NCI-H187 treated with DMSO at 0.1 percent for 48 hours (cell line): ENCODE measurements at regions not wholly inside any gene's neighbourhood (a gene's known extent, or its start where the extent isn't known, plus 50 kb on each side); places are given as distances from the start of the nearest gene placed in this dataset.

ENCODE experiments used
- DNase-seq: peaks from one replicate; lab custom pipeline; 2025; lab: John Stamatoyannopoulos, UW

DNA sequence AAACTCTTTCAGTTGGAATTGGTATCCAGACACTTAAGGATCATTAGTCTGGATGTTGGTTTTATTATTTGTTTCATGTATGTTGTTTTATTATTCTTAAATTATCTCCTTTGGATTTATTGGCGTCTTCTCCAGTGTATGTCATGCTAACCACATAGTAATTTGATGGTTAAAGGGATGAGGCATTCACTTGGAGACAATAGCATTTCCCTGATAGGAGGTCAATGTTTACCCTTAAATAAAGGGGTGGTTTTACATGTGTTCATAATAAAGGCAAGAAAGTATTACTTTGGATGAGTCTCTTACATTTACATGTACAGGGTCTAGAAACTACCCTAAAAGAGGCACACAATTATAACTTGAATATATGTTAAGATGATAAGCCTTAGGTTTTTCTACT is 51.2 kb upstream of the RNF144B start:
- DNase-seq, result no peak

DNA sequence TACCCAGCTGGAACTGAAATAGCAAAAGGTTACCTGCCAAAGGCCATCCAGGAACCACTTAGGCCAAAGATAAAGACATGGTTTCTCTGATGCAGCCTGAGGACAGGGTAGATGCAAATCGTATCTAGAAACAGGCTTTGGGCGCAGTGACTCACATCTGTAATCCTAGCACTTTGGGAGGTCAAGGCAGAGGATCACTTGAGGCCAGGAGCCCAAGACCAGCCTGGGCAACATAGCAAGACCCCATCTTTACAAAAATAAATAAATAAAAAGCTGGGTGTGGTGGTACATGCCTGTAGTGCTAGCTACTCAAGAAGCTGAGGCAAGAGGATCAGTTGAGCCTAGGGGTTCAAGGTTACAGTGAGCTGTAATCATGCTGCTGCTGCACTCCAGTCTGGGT is 52.9 kb upstream of the RNF144B start:
- no peak for DNase-seq

DNA sequence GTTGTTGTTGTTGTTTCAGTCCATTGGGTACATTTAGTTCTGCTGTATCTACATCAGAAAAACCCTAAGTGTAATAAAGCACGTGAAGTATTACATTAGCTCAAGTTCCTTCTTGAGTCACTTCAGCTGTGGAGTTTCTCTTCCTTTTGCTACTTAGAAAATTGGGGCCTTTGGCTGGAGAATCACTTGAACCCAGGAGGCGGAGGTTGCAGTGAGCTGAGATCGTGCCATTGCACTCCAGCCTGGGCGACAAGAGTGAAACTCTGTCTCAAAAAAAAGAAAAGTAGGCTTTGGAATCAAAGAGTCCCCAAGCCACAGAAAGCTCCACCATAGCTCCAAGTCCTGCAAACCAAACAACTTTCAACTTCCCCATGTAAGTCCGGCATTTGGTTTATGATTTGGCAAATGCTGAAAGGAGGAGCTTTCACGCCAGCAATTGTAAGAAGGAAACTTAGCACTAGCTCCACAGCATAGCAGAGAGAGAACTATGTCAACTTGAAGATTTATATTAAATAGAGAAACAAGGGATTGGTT is 56.5 kb upstream of the RNF144B start:
- no peak for DNase-seq

DNA sequence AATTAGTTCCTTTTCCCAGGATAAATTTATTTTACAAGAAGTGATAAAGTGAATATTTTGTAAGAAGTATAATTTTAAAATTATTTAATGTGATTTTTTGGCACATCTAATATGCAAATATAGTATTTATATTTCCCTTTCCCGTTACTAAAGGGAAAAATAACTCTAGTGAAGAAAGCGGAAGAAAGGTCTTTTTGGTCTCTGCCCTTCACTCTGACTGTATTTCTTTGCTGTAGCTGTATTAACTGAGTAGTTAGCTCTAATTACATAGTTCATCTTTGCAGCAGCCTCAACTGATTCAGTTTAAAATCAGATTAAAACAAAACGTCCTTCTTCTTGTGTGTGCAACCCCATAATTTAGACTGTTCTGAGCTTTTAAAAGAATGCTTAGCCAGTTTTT is 57.4 kb upstream of the RNF144B start:
- no peak for DNase-seq

DNA sequence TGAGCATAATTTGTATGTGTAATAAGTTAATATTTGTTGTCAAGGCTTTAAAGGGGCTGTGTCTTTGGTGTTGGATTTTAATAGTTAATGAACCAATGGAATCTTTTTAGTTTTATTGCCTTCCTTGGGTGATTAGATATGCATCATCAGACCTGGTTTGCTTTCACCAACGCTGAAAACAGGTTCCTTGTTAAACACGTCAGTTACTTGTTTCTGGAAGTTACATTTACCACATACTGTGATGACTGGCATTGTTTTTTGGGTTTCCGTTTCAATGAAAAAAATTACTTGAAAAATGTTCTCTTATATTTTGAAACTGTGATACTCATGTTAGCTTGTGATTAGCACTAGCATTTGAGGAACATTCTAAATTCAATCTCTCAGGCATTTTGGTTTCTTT is 58.6 kb upstream of the RNF144B start:
- DNase-seq, result no peak

DNA sequence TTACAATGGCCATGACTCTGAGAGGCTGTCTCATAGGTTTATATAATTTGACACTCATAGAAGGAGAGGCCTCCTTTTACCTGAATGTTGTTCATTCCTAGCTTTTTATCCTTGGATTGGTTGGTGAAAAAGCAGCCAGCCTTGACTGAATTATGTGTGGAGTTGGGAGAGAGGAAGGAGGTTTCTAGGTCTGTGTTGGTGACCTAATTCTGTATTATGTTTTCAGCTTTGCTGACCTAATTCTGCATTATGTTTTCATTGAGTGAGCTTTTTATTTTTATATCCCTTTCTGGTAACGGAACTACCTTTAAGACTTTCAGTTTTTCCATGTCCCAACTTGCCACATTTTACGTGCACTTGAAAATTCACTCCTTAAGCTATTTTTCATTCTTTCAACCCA is 59.1 kb upstream of the RNF144B start:
- no peak for DNase-seq

DNA sequence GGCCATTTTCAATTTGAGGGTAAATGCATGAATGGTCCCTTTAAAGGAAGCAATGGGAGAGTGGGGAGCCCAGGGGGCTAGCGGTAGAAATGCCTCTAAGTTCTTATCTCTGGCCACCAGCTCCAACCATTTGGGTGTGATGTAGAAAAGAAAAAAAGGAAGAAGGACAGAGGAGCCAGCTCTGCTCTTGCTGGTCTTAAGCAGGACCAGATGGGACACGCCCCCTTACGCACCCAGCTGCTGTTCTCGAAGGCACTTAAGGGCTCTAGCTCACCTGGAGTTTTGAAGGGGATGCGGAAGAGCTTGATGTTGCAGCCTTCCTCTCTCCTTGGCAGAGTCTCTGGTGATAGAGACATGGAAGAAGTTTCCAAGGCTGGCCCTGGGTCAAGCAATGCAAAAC is 59.5 kb upstream of the RNF144B start:
- DNase-seq, result peak; percentile 32

DNA sequence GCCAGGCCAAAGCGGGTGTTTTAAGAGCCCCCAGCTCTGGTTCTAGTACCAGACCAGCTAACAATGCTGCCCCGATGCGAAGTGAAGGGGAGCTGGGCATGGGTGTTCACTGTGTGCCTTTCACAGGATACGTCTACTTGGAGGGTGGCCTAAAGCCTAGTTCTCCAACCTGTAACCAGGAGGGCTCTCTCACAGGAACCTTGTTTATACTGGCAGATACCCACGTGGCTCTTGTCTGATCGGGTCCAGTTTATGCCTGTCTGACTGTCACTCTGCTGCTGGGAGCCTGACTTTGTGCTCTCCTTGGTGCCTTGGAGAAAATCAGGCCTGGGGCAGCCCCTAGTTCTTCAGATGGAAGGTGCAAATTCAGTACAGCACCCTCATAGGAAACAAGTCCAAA is 60.2 kb upstream of the RNF144B start:
- DNase-seq, result no peak

DNA sequence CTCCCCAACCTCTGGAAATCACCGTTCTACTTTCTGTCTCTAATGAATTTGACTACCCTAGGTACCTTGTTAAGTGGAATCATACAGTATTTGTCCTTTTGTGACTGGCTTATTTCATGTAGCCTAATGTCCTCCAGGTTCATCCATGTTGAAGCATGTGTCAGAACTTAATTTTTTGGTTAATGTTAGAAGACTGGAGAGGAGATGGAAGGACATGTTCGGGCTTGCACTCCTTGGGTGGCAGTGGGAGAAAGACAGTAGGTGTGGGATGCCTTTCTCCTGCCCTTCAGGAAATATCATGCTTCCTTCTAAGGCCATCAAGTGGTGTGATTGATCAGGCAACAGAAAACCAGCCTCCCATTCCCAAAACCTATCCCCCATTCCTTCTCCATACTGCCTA is 61.1 kb upstream of the RNF144B start:
- DNase-seq, result no peak

DNA sequence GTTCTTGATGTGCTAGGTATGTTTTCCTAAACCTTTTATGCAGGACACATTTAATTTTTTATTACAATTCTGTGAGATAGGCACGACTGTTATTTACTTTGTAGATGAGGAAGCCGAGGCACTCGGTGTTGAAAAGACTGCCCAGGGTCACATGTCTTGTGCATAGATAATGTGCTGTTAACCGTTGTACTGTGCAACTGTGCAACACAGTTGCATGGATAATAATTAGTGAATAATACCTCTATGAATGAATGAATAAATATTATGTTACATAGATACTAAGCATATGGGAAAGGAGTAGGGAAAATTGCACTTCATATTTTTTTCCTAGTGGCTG is 60.3 kb upstream of the DEK start:
- DNase-seq, result no peak

DNA sequence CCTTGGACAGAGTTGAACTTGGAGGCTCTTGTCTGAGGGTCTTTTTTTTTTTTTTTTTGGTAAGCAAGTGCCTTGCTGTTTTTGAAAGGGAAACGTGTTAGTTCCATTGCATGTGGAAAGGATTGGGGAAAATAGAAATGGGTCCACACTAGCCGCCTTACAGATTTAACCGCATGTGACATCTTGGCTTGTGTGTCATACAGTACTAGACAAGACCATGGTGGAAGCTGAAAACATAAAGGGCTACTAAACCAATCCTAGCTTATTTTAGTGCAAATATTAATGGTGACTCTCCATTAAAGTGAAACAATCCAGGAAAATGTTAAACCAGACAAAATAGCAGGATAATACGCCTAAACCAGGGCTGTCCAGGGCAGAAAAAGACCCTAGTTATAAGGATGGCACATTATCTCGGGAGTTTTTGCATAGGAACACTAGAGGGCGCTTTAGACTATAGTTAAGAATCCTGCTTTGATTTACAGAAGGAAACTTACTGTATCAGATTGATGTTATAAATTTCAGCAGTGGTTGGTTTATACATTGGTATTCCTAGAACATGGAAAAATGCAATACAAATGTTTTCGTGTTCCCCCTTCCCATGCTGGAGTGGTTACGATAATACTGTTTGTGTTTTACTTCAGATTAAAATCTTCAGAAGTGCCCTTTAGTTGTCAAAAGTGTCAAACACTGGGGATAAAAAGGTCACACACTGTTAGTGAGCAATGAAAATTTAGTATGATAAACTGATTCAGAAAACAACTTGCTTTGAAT is 59.8 kb upstream of the DEK start:
- DNase-seq, result peak; percentile 55

DNA sequence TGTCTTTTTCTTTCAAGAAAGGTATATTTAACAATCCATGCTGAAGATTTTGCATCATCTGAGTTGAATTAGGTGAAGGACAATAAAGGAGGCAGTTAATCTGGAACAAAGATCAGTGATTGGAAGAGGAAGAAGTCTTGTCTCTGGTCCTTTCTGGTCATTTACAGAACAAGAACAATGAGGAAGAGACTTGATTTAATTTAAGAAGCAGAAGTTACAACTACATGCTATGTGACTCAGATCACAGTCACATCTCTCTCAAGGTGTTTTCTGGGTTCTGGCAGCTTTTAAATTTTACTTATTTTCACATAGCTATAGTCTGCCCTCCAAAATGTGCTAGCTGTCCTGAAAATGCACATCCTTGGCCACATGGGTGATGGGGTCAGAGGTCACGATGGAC is 53.5 kb upstream of the DEK start:
- no peak for DNase-seq

DNA sequence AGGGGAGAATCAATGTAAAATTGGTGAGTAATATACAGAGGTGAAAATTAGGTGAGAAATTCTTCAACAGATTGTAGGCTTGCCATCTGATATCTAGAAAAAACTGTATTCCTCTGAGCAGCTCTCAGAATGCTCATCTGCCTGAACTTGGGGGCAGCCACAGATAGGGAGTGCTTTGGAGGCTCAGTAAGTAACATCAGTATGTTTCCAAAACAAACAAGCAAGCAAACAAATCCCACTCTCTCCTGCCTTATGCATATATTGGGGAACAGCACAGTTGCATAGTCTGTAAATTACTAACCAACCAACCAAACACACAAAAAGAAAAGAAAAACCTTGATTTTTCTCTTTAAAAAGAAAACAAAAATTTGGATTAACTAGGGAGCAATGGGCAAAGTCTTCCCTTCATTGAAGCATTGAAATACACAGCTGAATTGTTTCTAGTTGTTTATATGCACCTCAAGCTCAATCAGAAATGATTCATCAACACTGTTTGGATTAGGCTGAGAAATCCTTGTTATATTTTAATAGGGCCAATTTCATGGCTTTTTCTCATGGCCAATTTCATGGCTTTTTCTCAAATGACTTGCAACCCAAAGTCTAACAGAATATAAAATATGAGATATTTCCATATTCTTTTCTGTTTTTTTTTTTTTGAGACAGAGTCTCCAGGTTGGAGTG is 50.1 kb upstream of the DEK start:
- DNase-seq, result no peak
